SIG-M5 treated with dmso at 0.1 percent for 504 hours (cell line): ENCODE measurements at regions not wholly inside any gene's neighbourhood (a gene's known extent, or its start where the extent isn't known, plus 50 kb on each side); places are given as distances from the start of the nearest gene placed in this dataset.
"Not testable (repeated sequence)": the region's sequence is repeated elsewhere in the genome, so short reads cannot be mapped to it uniquely, and the experiment has no call there.

Source experiments
- DNase-seq: peaks from one replicate; lab custom pipeline; 2025; ENCODE audit not compliant: unreplicated experiment; lab: John Stamatoyannopoulos, UW

DNA sequence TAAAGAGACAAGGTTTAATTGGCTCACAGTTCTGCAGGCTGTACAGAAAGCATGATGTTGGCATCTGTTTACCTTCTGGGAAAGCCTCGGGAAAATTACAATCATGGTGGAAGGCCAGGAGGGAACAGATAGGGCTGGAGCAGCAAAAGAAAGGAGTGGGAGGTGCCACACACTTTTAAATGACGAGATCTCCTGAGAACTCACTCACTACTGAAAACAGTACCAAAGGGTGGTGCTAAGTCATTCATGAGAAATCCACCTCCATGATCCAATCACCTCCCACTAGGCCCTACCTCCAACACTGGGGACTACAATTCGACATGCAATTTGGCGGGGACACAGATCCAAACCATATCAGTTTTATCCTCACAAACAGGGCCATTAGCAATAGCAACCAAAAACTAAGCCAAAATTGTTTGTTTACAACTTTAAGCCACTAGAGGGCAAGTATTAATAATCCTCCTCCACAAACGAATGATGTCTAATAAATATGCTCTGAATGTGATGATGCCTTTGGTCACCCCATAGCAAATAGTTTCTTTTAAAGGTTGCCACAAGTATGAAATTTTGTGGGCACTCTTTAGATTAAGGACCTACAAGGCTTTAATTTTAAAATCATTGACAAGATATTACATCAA, 129.2 kb upstream of the NRBF2 start:
- DNase-seq = peak; percentile 5

DNA sequence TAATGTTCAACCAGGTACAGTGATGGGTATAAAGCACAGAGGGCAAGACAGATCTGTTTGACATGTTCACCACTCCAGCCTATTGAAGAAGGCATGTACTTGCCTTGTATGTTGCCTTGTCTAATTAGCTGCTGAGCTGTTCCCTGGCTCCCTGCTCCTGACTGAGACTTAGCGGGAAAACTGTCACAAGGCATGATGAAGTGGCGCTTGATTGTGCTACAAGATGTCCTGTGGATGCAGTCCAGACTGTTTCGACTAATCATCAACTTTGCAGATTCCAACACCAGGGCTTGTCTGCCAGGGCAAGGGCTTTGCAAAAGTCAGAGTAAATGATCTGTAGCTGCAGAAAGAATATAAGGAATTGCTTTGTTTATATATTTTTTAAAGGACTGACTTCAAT, 136.2 kb upstream of the NRBF2 start:
- no peak for DNase-seq

GRCh38 chr10:62996516-62996915, 136.6 kb upstream of the NRBF2 start:
- DNase-seq = no peak

- DNase-seq = no peak
Measured at GRCh38 chr10:62993121-62993520, 140.0 kb upstream of the NRBF2 start.

DNA sequence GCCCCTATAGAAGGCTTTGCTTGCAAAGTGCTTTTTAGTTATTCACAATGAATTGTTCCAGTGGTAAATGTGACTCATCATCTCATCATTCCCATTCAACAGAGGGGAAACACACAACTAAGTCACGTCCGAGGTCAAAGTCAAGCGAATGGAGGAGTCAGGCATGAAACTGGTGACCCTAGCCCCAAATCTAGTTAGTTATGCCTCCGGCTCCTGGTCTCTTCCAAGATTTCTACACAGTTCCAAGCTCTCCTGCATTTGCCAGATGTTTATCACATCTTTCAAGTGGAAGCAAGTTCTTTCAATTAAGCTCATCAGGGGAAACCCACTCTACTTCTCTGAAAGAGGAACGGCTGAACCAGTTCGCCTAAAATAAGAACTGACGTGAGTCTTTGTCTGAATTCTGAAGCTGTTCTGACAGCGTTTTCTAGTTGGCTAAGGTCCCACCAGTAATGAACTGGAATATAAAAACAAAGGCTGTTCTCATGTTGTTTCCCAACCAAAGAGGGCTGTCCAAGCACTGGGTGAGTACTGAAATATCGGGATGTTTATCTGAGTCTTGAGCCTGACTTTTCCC, 140.9 kb upstream of the NRBF2 start:
- no peak for DNase-seq

GRCh38 chr10:62990126-62990525, 143.0 kb upstream of the NRBF2 start:
- no peak for DNase-seq

DNA sequence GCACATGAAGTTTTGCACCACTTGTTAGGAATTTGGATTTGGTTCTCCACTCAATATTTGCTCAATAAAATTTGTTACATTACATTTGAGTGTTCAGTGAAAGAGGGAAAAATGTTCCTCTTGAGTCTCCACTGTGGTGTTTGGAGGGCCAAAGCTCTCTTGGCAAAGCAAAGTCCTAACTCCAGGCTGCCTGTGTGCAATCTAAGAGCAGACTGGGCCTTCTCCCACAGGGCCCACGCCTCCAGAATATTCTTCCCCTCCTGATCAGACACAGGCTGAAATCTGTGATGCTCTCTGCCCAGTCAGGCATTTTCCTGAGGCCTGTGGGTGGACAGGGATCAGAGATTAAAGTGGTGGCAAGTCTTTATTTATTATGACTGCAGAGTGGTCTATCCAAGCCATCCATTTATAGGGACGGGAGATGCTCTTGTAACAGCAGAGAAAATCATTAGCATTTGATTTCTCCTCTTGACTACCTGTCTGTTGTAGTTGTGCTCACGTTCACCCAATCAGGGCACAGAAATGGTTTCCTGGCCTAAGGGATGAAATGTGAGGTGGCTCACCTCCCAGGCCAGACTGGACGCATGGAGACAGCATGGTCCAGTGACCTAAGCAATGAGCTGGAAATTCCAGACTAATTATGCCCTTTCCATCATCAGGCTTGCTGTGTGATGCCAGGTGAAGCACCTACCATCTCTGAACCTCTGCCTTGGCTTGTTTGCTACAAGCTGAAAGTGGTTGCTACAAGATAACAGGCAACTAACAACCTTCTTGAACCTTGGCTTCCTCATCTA, 147.1 kb upstream of the NRBF2 start:
- no peak for DNase-seq

- DNase-seq = no peak
Measured at GRCh38 chr10:62981096-62981495, 152.0 kb upstream of the NRBF2 start.

- DNase-seq = no peak
Measured at GRCh38 chr10:62980687-62981086, 152.4 kb upstream of the NRBF2 start.

DNA sequence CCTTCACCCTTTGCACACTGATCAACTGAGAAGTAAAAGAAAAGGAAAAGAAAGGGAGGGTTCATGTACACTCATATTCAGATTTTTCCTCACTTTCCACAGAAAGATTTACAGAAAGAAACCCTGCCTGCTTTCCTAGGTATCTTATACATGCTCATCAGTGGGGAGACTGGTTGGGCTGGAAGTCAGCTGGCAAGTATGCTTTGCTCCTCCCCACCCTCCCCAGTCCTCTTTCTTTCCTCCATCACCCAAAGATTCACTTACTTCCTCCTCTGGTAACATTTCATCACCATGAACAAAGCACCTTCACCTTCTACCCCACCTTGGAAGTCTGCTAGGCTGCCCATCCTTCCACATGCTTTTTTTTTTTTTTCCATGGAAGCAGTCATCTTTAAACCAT, 153.2 kb upstream of the NRBF2 start:
- no peak for DNase-seq

- no peak for DNase-seq
Measured at GRCh38 chr10:62978482-62978881, 154.6 kb upstream of the NRBF2 start.

- not testable (repeated sequence) for DNase-seq
Measured at GRCh38 chr10:62974795-62975194, 158.3 kb upstream of the NRBF2 start.

GRCh38 chr10:62972103-62972502, 155.9 kb upstream of the EGR2 start:
- DNase-seq = no peak

DNA sequence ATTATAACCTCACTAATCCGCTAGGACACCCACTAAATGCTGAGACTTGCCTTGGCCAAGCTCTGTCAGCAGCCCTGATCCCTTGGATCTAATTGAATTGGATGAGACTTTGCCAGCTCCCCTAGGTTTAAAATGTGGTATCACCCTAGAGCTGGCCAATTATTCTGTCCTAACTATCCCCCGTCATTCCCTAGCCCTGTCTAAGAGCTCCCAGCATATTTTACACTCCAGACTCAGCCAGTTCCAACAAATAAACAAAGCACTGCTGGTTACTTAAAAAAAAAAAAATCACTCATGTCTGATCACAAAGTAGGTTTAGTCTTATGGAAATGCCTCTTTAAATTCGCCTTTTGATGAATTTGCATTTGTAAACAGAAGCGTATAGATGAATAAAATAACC, 147.9 kb upstream of the EGR2 start:
- no peak for DNase-seq

- no peak for DNase-seq
Measured at GRCh38 chr10:62961951-62962523, 145.9 kb upstream of the EGR2 start.

DNA sequence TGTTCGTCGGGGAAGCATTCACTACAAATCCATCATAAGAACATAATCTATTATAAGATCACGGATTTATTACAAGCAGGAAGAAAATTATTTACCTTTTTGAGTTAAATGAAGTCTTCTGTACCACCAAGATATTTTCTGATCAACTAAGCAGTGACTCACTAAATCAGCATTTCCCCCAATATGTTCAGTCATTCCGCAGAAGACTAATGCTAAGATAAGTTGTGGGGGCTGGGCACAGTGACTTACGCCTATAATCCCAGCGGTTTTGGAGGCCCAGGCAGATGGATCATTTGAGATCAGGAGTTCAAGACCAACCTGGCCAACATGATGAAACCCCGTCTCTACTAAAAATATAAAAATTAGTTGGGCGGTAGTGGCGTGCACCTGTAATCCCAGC, 144.2 kb upstream of the EGR2 start:
- no peak for DNase-seq

DNA sequence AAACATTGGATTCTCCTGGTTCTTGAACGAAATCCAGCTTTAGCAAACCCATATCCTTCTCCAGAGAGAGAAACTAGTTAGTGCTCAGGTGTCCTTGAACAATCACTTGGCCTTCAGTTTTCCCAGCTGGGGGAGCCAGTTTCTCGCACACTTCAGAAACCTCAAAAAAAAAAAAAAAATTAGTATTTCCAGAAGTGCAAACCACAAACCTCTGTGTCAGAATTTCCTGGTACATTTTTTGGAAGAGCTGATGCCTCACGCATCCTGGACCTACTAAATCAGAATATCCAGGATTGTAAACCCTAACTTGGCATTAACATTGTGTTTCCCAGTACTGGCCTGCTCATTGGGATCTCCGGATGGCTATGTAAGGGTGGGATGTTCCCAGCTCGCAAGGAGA, 143.4 kb upstream of the EGR2 start:
- DNase-seq = no peak

DNA sequence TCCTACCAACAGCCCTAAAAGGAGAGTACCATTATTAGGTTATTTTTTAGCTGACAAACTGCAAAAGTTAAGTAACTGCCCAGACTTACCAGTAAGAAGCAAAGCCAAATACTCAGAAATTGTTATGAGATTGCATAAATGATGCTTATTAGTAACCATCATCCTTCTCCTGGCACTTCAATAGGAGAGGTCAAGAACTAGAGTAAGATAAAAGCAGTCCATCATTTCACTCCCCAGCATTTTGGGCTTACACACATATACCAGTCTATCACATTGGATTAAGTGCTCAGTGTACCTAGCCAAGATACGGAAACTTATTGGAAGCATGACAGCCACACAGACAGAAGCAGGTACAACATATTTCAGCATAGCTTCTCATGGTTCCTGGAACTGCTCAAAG, 142.8 kb upstream of the EGR2 start:
- DNase-seq = no peak

GRCh38 chr10:62946278-62946677, 130.1 kb upstream of the EGR2 start:
- no peak for DNase-seq

DNA sequence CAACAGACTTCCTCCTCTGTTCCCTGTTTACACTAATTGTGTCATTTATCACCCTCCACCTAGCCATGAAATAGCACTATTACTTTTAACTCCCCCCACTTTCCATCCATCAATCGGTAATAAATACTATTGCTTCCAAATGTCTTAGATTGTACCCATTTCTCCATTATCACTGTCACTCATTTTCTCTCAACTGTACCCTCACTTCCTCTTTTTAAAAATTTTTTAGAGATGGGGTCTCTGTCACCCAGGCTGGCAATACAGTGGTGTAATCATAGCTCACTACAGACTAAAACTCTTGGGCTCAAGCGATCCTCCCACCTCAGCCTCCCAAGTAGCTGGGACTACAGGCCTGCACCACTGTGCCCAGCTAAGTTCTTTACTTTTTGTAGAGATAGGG, 123.5 kb upstream of the EGR2 start:
- no peak for DNase-seq

DNA sequence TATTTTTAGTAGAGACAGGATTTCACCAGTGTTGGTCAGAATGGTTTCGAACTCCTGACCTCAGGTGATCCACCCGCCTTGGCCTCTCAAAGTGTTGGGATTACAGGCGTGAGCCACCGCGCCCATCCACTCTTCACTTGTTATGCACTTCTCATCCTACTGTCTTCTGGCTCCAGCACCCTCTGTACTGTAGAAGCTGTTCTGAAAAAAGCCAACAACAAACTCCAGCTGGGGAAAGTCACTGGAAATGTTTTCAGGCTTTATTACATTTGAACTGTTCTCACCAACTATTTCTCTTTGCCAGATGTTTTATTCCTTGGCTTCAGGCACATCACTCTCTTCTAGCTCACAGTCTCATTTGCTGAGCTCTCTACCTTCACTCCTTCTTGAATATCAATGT, 122.5 kb upstream of the EGR2 start:
- no peak for DNase-seq

GRCh38 chr10:62937674-62938073, 121.5 kb upstream of the EGR2 start:
- DNase-seq = no peak
